ENCODE measurements at regions not wholly inside any gene's neighbourhood (a gene's known extent, or its start where the extent isn't known, plus 50 kb on each side); places are given as distances from the start of the nearest gene placed in this dataset.

DNA sequence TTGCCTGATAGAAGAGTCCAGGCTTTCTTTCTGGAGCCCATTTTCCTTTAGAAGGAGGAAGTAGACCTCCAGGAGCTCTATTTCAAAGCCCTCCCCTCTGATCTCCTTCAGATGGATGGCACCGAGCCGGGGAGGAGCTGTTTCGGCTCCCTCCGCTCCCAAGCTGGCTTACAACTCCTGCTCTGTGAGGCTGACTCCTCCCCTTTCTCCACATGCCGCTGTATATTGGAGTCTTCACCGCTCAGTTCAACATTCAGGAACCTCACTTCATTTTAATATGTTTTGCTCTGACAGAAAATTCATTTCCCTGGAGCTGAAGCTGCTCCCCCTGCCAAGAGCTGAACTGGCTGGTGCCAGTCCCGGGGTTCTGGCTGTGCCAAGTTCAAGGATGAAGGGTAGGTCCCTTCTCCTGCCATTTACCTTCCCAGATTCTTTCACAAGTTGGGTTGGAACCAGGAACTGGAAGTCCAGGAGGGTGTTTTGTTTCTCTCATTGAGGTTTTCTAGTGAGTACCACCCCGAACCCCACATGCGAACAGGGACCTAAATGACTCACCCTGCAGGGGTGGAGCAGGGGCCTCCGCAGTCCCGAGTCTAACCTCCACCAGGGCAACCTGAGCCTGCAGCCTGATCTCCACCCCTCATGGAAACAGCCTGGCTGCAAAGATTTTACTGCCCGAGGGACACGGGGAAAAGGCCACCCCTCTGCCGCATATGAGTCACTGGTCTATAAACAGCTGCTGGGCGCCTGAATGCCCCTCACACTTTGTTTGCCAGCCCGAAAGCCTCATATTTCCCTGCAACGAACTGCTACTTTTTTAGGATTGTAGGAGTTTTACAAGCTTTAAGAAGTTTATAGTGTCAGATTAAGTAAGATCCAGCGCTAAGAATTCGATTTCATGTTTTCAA is 68.6 kb upstream of the FOXA2 start:
- Histone ChIP-seq H3K36me3 (ENCODE audit: insufficient read depth, insufficient read length, low read length) (no peaks in the 10 kb centered on the region), H3K4me3 (ENCODE audit: insufficient read length, low read depth) (no peak overlapping the region), H3K4me1 (ENCODE audit: insufficient read depth, insufficient read length) (peaks cover 3% of the 10 kb centered on the region), H3K27me3 (ENCODE audit: insufficient read depth, insufficient read length) (no peaks in the 10 kb centered on the region), H3K9ac (ENCODE audit: insufficient read length, low read depth) (no peak overlapping the region), H3K9me3 (ENCODE audit: insufficient read depth, low read length) (no peaks in the 10 kb centered on the region)
- no peak for TF ChIP-seq YY1 (IDR thresholded peaks at IDR 0.05; ENCODE audit: insufficient read depth, insufficient read length)
- no peak for TF ChIP-seq ZNF274 (IDR thresholded peaks at IDR 0.05; ENCODE audit: low read depth, low read length)
- no peak for TF ChIP-seq SUZ12 (IDR thresholded peaks at IDR 0.05; ENCODE audit: extremely low read depth, insufficient read depth, insufficient read length)
- no peak for DNase-seq (ENCODE audit: low read depth, low spot score)

DNA sequence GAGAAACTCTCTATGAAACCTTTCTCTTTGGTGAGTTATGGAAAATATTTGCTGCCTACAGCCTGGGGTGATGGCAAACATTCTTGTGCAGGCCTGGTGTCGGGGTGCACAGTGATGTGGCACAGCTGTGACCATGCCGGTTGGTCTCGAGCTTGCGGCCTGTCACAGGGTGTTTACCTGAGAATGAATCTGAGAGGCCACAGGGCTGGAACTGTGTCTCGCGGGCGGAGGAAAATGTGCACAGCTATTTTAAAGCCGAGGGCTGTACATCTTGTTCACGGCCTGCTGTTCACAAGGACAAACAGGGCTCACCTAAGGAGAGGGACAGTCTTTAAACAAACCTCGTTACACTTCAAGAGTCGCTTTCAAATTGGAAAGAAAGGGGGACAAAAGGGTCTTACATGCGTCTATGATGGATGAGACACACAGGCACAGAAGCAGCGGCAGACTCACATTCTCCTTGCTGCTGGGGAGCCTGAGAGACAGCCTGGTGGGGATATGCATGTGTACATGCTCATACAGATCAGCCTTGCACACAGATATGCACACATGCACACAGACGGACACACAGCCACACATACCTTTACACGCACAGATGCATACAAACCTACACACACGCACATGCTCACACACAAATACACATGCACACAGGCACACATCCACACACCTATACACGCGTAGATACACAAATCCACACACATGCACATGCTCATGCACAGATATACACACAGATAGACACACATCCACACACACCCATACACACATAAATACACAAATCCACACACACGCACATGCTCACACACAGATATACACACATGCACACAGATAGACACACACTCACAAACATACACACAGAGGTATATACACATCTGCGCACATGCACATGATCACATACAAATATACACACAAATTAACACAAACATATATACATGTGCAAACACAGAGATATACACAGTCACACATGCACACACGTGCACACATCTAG is 69.6 kb upstream of the FOXA2 start:
- Histone ChIP-seq H3K9me3 (ENCODE audit: insufficient read depth, low read length) (no peaks in the 10 kb centered on the region), H3K36me3 (ENCODE audit: insufficient read depth, insufficient read length, low read length) (no peaks in the 10 kb centered on the region), H3K4me3 (ENCODE audit: insufficient read length, low read depth) (no peak overlapping the region), H3K27me3 (ENCODE audit: insufficient read depth, insufficient read length) (no peaks in the 10 kb centered on the region), H3K9ac (ENCODE audit: insufficient read length, low read depth) (peak overlapping the region; percentile 10), H3K4me1 (ENCODE audit: insufficient read depth, insufficient read length) (peaks cover 3% of the 10 kb centered on the region)
- TF ChIP-seq YY1 (IDR thresholded peaks at IDR 0.05; ENCODE audit: insufficient read depth, insufficient read length) (no peak), SUZ12 (IDR thresholded peaks at IDR 0.05; ENCODE audit: extremely low read depth, insufficient read depth, insufficient read length) (no peak), ZNF274 (IDR thresholded peaks at IDR 0.05; ENCODE audit: low read depth, low read length) (no peak)
- no peak for DNase-seq (ENCODE audit: low read depth, low spot score)

DNA sequence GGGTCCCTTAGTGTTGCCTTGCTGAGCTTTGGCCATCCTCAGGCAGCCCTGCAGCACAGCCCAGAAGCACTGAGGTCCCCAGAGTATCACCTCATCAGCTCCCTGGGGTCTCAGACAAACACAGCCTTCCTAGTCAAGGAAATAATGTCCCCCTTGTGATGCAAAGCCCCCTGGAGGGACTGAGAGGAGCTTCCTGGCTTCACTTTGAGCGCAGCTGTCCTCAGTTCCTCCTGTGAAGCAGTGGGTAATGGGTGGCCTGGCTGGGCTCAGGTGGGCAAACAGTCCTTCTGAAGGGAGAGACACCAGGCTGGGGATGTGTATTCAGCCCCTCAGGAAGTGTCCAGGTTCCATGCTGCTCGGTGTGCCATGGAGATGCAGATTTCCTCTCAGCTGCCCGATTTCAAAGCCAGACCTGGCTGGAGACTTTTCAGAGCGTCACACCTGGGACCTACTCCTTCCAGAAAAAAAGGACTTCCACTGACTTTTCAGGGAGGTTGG is 79.2 kb upstream of the FOXA2 start:
- H3K4me3 ChIP-seq (ENCODE audit: insufficient read length, low read depth): no peak overlapping the region
- H3K36me3 ChIP-seq (ENCODE audit: insufficient read depth, insufficient read length, low read length): no peaks in the 10 kb centered on the region
- no peaks in the 10 kb centered on the region for H3K27me3 ChIP-seq (ENCODE audit: insufficient read depth, insufficient read length)
- H3K4me1 ChIP-seq (ENCODE audit: insufficient read depth, insufficient read length): peaks cover 3% of the 10 kb centered on the region
- no peak for TF ChIP-seq YY1 (IDR thresholded peaks at IDR 0.05; ENCODE audit: insufficient read depth, insufficient read length)
- no peak for TF ChIP-seq SUZ12 (IDR thresholded peaks at IDR 0.05; ENCODE audit: extremely low read depth, insufficient read depth, insufficient read length)
- TF ChIP-seq ZNF274 (IDR thresholded peaks at IDR 0.05; ENCODE audit: low read depth, low read length): no peak
- no peak overlapping the region for H3K9ac ChIP-seq (ENCODE audit: insufficient read length, low read depth)
- peaks cover 6% of the 10 kb centered on the region; the same call in 1 of the 2 replicates for H3K9me3 ChIP-seq (ENCODE audit: insufficient read depth, low read length)
- peak; percentile 5 for DNase-seq (ENCODE audit: low read depth, low spot score)

DNA sequence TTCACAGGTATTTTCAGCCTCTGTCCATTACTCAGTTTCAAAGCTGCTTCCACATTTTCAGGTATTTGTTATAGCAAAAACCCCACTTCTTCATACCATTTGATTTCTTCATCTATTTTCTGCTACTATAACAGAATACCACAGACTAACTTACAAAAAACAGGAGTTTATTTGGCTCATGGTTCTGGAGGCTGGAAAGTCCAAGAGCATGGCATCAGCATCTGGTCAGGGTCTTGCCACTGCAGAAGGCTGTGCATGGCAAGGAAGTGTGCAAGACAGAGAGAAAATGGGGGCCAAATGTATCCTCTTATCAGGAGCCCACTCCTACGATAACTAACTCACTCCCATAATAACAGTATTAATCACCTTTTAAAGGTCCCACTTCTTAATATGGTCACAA is 82.8 kb upstream of the FOXA2 start:
- Histone ChIP-seq H3K4me1 (ENCODE audit: insufficient read depth, insufficient read length) (peaks cover 3% of the 10 kb centered on the region), H3K9ac (ENCODE audit: insufficient read length, low read depth) (no peak overlapping the region), H3K36me3 (ENCODE audit: insufficient read depth, insufficient read length, low read length) (no peaks in the 10 kb centered on the region), H3K9me3 (ENCODE audit: insufficient read depth, low read length) (peaks cover 20% of the 10 kb centered on the region), H3K27me3 (ENCODE audit: insufficient read depth, insufficient read length) (no peaks in the 10 kb centered on the region), H3K4me3 (ENCODE audit: insufficient read length, low read depth) (no peak overlapping the region)
- no peak for DNase-seq (ENCODE audit: low read depth, low spot score)
- no peak for TF ChIP-seq YY1 (IDR thresholded peaks at IDR 0.05; ENCODE audit: insufficient read depth, insufficient read length)
- TF ChIP-seq ZNF274 (IDR thresholded peaks at IDR 0.05; ENCODE audit: low read depth, low read length): no peak
- TF ChIP-seq SUZ12 (IDR thresholded peaks at IDR 0.05; ENCODE audit: extremely low read depth, insufficient read depth, insufficient read length): no peak

DNA sequence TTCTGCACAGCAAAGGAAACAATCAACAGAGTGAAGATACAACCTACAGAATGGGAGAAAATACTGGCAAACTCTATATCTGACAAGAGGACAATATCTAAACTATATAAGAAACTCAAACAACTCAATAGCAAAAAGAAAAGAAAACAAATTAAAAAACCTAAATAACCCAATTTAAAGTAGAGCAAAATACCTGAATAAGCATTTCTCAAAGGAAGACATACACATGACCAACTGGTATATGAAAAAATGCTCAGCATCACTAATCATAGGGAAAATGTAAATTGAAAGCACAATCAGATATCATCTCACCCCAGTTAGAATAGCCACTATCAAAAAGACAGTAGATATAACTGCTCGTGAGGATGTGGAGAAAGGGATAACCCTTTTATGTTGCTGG is 87.8 kb upstream of the FOXA2 start:
- H3K9ac ChIP-seq (ENCODE audit: insufficient read length, low read depth): no peak overlapping the region
- no peaks in the 10 kb centered on the region for H3K36me3 ChIP-seq (ENCODE audit: insufficient read depth, insufficient read length, low read length)
- H3K9me3 ChIP-seq (ENCODE audit: insufficient read depth, low read length): peaks cover 18% of the 10 kb centered on the region
- no peaks in the 10 kb centered on the region for H3K4me1 ChIP-seq (ENCODE audit: insufficient read depth, insufficient read length)
- DNase-seq (ENCODE audit: low read depth, low spot score): no peak
- H3K4me3 ChIP-seq (ENCODE audit: insufficient read length, low read depth): no peak overlapping the region
- TF ChIP-seq SUZ12 (IDR thresholded peaks at IDR 0.05; ENCODE audit: extremely low read depth, insufficient read depth, insufficient read length) (no peak), ZNF274 (IDR thresholded peaks at IDR 0.05; ENCODE audit: low read depth, low read length) (no peak), YY1 (IDR thresholded peaks at IDR 0.05; ENCODE audit: insufficient read depth, insufficient read length) (no peak)
- H3K27me3 ChIP-seq (ENCODE audit: insufficient read depth, insufficient read length): no peaks in the 10 kb centered on the region

DNA sequence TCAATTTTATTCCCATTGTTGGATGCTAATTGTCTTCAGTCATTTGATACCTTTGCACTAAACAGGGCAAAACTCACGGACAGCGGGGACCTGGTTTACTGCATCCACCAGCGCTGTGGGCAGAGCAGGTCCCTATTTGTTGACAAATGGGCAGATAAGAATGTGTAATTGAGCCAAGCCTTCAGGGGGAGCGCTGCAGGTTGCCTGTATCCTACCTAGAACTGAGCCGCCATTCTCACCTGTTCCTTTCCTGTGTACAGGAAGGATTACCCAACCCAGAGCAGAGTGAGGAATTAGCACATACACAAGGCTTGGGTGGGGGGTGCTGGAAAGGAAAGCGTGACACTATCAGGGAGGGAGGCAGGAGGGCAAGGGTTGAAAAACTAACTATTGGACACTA is 89.1 kb upstream of the FOXA2 start:
- Histone ChIP-seq H3K9ac (ENCODE audit: insufficient read length, low read depth) (no peak overlapping the region), H3K27me3 (ENCODE audit: insufficient read depth, insufficient read length) (no peaks in the 10 kb centered on the region), H3K4me3 (ENCODE audit: insufficient read length, low read depth) (no peak overlapping the region), H3K9me3 (ENCODE audit: insufficient read depth, low read length) (peaks cover 16% of the 10 kb centered on the region), H3K4me1 (ENCODE audit: insufficient read depth, insufficient read length) (no peaks in the 10 kb centered on the region), H3K36me3 (ENCODE audit: insufficient read depth, insufficient read length, low read length) (no peaks in the 10 kb centered on the region)
- no peak for DNase-seq (ENCODE audit: low read depth, low spot score)
- no peak for TF ChIP-seq YY1 (IDR thresholded peaks at IDR 0.05; ENCODE audit: insufficient read depth, insufficient read length)

DNA sequence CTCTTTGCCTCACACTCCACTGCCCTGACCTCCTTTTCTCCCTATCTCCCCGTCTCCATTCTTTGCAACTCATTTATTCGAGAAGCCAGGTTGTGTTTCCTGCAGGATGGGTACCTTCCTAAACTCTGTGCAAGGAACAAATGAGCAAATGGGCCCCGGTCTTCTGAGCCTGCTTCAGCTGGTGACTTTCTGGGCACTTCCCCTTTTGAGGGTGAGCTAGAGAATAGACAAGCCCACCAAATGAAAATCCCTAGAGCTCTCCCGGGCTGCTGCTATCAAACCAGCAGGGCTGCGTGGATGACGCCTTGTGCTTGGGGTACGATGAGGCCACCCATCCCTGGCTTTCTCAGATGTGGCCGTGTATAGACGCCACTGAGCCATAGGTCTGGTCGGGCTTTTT is 91.0 kb upstream of the FOXA2 start:
- no peak for TF ChIP-seq SUZ12 (IDR thresholded peaks at IDR 0.05; ENCODE audit: extremely low read depth, insufficient read depth, insufficient read length)
- TF ChIP-seq ZNF274 (IDR thresholded peaks at IDR 0.05; ENCODE audit: low read depth, low read length): no peak
- TF ChIP-seq YY1 (IDR thresholded peaks at IDR 0.05; ENCODE audit: insufficient read depth, insufficient read length): no peak
- Histone ChIP-seq H3K9me3 (ENCODE audit: insufficient read depth, low read length) (peaks cover 14% of the 10 kb centered on the region), H3K4me3 (ENCODE audit: insufficient read length, low read depth) (no peak overlapping the region), H3K27me3 (ENCODE audit: insufficient read depth, insufficient read length) (no peaks in the 10 kb centered on the region), H3K9ac (ENCODE audit: insufficient read length, low read depth) (no peak overlapping the region), H3K4me1 (ENCODE audit: insufficient read depth, insufficient read length) (no peaks in the 10 kb centered on the region), H3K36me3 (ENCODE audit: insufficient read depth, insufficient read length, low read length) (no peaks in the 10 kb centered on the region)
- no peak for DNase-seq (ENCODE audit: low read depth, low spot score)
